ENCODE measurements at regions not wholly inside any gene's neighbourhood (a gene's known extent, or its start where the extent isn't known, plus 50 kb on each side); places are given as distances from the start of the nearest gene placed in this dataset.

DNA sequence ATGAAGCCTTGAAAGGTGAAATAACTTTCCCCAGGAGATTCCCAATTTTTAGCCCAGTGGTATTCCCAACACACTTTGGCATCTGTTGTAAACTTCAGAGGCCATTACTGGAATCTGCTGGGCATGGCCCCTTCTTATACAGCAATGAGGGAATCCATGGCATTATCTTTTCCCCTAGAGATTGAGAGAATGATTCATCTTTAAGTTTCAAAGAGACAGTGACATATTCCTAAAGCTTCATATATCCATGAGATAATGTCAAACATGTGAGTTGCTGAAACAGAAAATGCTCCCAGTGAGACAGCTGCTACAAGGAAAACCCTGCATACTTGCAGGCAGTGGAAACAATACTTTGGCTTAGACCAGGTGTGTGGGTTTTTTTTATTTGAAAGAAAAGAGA lies 51.1 kb upstream of the DLX2 start:
- TF ChIP-seq, protein P1, sequence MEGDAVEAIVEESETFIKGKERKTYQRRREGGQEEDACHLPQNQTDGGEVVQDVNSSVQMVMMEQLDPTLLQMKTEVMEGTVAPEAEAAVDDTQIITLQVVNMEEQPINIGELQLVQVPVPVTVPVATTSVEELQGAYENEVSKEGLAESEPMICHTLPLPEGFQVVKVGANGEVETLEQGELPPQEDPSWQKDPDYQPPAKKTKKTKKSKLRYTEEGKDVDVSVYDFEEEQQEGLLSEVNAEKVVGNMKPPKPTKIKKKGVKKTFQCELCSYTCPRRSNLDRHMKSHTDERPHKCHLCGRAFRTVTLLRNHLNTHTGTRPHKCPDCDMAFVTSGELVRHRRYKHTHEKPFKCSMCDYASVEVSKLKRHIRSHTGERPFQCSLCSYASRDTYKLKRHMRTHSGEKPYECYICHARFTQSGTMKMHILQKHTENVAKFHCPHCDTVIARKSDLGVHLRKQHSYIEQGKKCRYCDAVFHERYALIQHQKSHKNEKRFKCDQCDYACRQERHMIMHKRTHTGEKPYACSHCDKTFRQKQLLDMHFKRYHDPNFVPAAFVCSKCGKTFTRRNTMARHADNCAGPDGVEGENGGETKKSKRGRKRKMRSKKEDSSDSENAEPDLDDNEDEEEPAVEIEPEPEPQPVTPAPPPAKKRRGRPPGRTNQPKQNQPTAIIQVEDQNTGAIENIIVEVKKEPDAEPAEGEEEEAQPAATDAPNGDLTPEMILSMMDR (IDR thresholded peaks at IDR 0.05; ENCODE audit: poor library complexity): no peak
- TF ChIP-seq EZH2phosphoT487 (IDR thresholded peaks at IDR 0.05; ENCODE audit: low read depth, severe bottlenecking, unreplicated experiment) (no peak), EZH2 (IDR thresholded peaks at IDR 0.05; ENCODE audit: borderline replicate concordance) (no peak)
